Esophagus muscularis mucosa (tissue), 3 donors: ENCODE measurements at regions not wholly inside any gene's neighbourhood (a gene's known extent, or its start where the extent isn't known, plus 50 kb on each side); places are given as distances from the start of the nearest gene placed in this dataset.

Experiments used
- CTCF ChIP-seq, 3 experiments: fragments of 200-600 bp in 2 of 3; fragments of 450-650 bp in 1 of 3; sonication (generic) in 2 of 3; IDR thresholded peaks; one replicate each; pipeline ENCODE4 v1.5.1; 2017 to 2019; ENCODE audit warnings: antibody characterized with exemption in 3 of 3, mild to moderate bottlenecking in 2 of 3, moderate library complexity in 1 of 3
- POLR2A ChIP-seq: fragments of 450-650 bp; IDR thresholded peaks from one replicate; pipeline ENCODE4 v1.6.1; 2017; ENCODE audit warnings: antibody characterized with exemption, moderate library complexity, mild to moderate bottlenecking, low read depth
- POLR2AphosphoS5 ChIP-seq, 2 donors: sonication (generic); formaldehyde crosslinking; IDR thresholded peaks; one replicate each; pipeline ENCODE4 v1.6.1; 2017; ENCODE audit warnings: antibody characterized with exemption in 2 of 2

GRCh38 chr3:127038923-127039581 lies 56.1 kb downstream of the PLXNA1 start:
- TF ChIP-seq CTCF (IDR thresholded peaks at IDR 0.05) (no peak), POLR2A (no peak), POLR2AphosphoS5 (IDR thresholded peaks at IDR 0.05) (no peak)
